Pancreas (tissue), 10 donors: ENCODE measurements at regions not wholly inside any gene's neighbourhood (a gene's known extent, or its start where the extent isn't known, plus 50 kb on each side); places are given as distances from the start of the nearest gene placed in this dataset.

Experiments
- ATAC-seq, 4 donors: fragments of 200-7000 bp; cut with Tn5 transposase; one replicate each; pipeline versions ENCODE4 v1.8.0 to v1.9.1; 2020; ENCODE audit warnings: mild to moderate bottlenecking in 4 of 4, moderate library complexity in 4 of 4
- DNase-seq, 6 donors: peaks; one replicate each; pipeline ENCODE4 v3.0.0-alpha.2; 2020
- FAIRE-seq: peaks from 2 replicates; lab custom pipeline; 2012; peaks lifted over from hg19 to GRCh38; lab: Jason Lieb, UNC
- H3K27ac ChIP-seq, 4 donors: fragments of 200-600 bp; sonication (generic); 1 replicate in 3 of 4; 2 replicates in 1 of 4; pipeline versions ENCODE4 v1.5.0 to v1.8.0; 2020
- H3K27me3 ChIP-seq, 4 donors: fragments of 200-600 bp; one replicate each; pipeline ENCODE4 v1.8.0; 2021
- H3K36me3 ChIP-seq, 3 donors: fragments of 200-600 bp; sonication (generic) in 1 of 3; one replicate each; pipeline versions ENCODE4 v1.5.0 to v1.8.0; 2020 to 2021
- H3K4me1 ChIP-seq, 3 donors: fragments of 200-600 bp; one replicate each; pipeline ENCODE4 v1.8.0; 2021
- H3K4me3 ChIP-seq, 4 donors: fragments of 200-600 bp; sonication (generic) in 2 of 4; one replicate each; pipeline versions ENCODE4 v1.5.0 to v1.8.0; 2020 to 2021
- H3K9me3 ChIP-seq, 4 donors: fragments of 200-600 bp; one replicate each; pipeline ENCODE4 v1.8.0; 2021
- CTCF ChIP-seq, 4 donors: fragments of 200-600 bp; sonication (generic) in 3 of 4; IDR thresholded peaks; one replicate each; pipeline versions ENCODE4 v1.5.0 to v1.8.0; 2021; ENCODE audit warnings: antibody characterized with exemption in 4 of 4
- WGBS, 2 donors: extraction: QIAGEN DNeasy Blood & Tissue Kit; methylation state at CpG; one replicate each; pipeline ENCODE4 v1.1.7; 2013; 5-methylcytosine and 5-hydroxymethylcytosine counted together
- intact Hi-C, 3 donors: fragments of 100-400 bp; cut with DNase I; formaldehyde crosslinking; loops; one replicate each; pipeline versions ENCODE4 v1.11.1 to v1.14.2; 2022
- donor health status: healthy with polysubstance abuse.
- donor health status: DM: no; HTN: no; CAD: no; lungs with moderate emphysema.
- donor health status: DM: no; HTN: no; CAD: no.
- donor health status: control.
- donor health status: control.
- donor health status: Bipolar disorder and iron deficiency.
- donor health status: DM: yes; HTN: yes; CAD: no.
- donor health status: DM: no; HTN: no; CAD: no.
- donor health status: DM: no; HTN: no; CAD: no.
- donor health status: DM: yes; HTN: yes; CAD: no.

DNA sequence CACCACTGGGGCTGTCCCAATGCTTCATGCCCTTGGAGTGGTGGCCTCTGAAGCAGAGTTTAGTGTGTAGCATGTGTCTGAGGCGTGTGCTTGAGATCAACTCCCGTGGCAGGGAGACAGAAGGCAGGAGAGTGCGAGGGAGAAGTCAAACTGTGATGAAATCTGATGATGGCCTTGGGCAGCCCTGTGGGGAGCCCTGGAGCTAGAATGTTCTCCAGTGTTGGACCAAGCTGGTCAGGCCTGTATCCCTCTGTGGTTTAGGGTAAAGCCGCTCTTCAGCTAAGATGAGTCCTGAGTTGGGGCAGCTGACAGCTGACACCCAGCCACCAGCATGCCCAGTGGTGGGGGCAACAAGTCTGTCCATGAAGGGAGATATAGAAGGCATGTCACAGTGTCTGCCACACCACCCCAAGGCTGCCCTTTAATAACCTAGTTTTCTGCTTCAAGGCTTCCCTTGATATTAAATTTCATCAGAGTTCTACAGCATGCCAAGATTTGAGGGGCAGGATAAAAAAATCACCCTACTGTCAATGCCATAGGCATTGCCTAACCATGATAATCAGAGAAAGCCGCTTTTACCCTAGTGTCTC, 170.5 kb upstream of the SVIL start:
- no peaks in the 10 kb centered on the region for H3K27me3 ChIP-seq
- H3K4me3 ChIP-seq: no peak overlapping the region
- peak overlapping the region in 2 of 4 donors; percentile 28 to 52 for H3K27ac ChIP-seq
- ATAC-seq: peak in 2 of 4 donors; percentile 26 to 41
- H3K9me3 ChIP-seq: no peaks in the 10 kb centered on the region
- intact Hi-C loops: no loop called here
- FAIRE-seq: no peak
- 73 to 87% methylated on average over 5 of the region's 5 CpGs for WGBS, 2 donors
- DNase-seq: no peak
- peaks cover 0 to 6% (median 0%) of the 10 kb centered on the region in 3 donors for H3K4me1 ChIP-seq
- H3K36me3 ChIP-seq: no peaks in the 10 kb centered on the region
- no peak for TF ChIP-seq CTCF (IDR thresholded peaks at IDR 0.05)

DNA sequence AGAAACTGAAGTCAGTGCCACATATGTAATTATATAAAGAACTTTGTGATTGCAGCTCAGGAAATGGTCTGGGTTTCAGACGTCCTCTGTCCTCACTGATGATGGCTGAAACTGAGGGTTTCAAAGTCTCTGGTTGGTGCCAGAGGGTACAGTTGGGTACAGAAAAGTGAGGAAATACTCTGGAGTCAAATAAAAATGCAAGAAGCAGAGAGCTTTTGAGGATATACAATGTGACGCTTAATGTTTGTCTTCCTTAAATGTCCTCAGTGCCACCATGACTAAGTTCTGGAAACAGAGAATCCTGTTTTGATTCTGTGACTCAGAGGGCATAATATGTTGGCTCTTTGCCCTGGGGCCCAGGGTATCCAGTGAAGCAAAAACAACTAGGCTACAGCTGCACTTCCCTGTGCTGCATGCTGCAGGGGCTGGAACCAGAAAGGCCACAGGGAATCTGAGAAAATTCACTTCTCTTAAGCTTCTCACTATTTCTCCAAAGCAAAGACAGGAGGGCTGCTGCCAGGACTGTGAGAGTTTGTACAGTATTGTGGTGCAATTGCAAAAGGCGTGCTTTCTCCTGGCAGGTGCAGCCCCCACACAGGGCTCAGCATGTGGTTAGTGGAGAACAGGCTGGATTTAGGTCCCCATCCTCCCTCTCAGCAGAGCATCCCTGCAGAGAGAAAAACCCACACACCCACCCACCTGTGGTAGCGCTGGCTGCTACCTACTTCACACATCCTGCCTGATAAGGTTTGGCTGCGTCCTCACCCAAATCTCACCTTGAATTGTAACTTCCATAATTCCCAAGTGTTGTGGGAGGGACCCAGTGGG, 169.5 kb upstream of the SVIL start:
- WGBS, 2 donors: 78 to 83% methylated on average over 5 of the region's 5 CpGs
- no peak overlapping the region for H3K4me3 ChIP-seq
- H3K9me3 ChIP-seq: no peaks in the 10 kb centered on the region
- peaks cover 0 to 6% (median 0%) of the 10 kb centered on the region in 3 donors for H3K4me1 ChIP-seq
- peak in 3 of 6 donors; percentile 28 to 57 (median 41) for DNase-seq
- FAIRE-seq: no peak
- no peaks in the 10 kb centered on the region for H3K36me3 ChIP-seq
- intact Hi-C loops: no loop called here
- no peaks in the 10 kb centered on the region for H3K27me3 ChIP-seq
- no peak for TF ChIP-seq CTCF (IDR thresholded peaks at IDR 0.05)
- H3K27ac ChIP-seq: peak overlapping the region in 2 of 4 donors; percentile 52 to 61
- peak in 3 of 4 donors; percentile 75 to 86 (median 86) for ATAC-seq

DNA sequence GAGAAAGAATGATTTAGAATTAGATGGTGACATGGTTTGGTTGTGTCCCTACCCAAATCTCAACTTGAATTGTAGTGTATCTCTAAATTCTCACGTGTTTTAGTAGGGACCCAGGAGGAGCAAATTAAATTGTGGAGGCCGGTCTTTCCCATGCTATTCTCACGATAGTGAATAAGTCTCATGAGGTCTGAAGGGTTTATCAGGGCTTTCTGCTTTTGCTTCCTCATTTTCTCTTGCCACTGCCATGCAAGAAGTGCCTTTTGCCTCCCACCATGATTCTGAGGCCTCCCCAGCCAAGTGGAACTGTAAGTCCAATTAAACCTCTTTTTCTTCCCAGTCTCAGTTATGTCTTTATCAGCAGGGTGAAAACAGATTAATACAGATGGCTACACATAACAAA, 167.4 kb upstream of the SVIL start:
- ATAC-seq: no peak
- 84 to 95% methylated on average over 3 of the region's 3 CpGs for WGBS, 2 donors

GRCh38 chr10:29798921-29799690, 164.3 kb upstream of the SVIL start:
- Histone ChIP-seq H3K27me3 (no peaks in the 10 kb centered on the region), H3K9me3 (no peaks in the 10 kb centered on the region), H3K27ac (no peak overlapping the region), H3K4me1 (peaks cover 0 to 6% (median 0%) of the 10 kb centered on the region in 3 donors), H3K36me3 (no peaks in the 10 kb centered on the region), H3K4me3 (no peak overlapping the region)
- no peak for ATAC-seq
- no peak for TF ChIP-seq CTCF (IDR thresholded peaks at IDR 0.05)
- no peak for DNase-seq
- intact Hi-C loops: no loop called here
- FAIRE-seq: no peak
- WGBS, 2 donors: 81 to 89% methylated on average over 6 of the region's 6 CpGs

More for the DNA sequence above, 167.4 kb upstream of the SVIL start:
- no peaks in the 10 kb centered on the region for H3K36me3 ChIP-seq
- FAIRE-seq (no peak), DNase-seq (no peak)
- H3K27me3 ChIP-seq: no peaks in the 10 kb centered on the region
- peaks cover 0 to 6% (median 0%) of the 10 kb centered on the region in 3 donors for H3K4me1 ChIP-seq
- no peak for TF ChIP-seq CTCF (IDR thresholded peaks at IDR 0.05)
- H3K27ac ChIP-seq: no peak overlapping the region
- H3K9me3 ChIP-seq: no peaks in the 10 kb centered on the region
- no peak overlapping the region for H3K4me3 ChIP-seq
- intact Hi-C loops: no loop called here
